MCF 10A (cell line): ENCODE measurements at regions not wholly inside any gene's neighbourhood (a gene's known extent, or its start where the extent isn't known, plus 50 kb on each side); places are given as distances from the start of the nearest gene placed in this dataset.

Experiments used
- BruUV-seq: library from RNA; stranded (reverse); fragments of 400-500 nt; replicated peaks from 2 replicates; lab custom pipeline; 2021; lab: Mats Ljungman, UMichigan
- CTCF ChIA-PET: fragments of 300-600 bp; sonication (Branson Sonifier 250); formaldehyde crosslinking; extraction: SDS; loops from one replicate; lab custom pipeline; 2021; ENCODE audit warnings: antibody characterized with exemption, inconsistent platforms; lab: Yijun Ruan, JAX
- POLR2A ChIA-PET: fragments of 300-600, 350-650 bp; sonication (Branson Sonifier 250); formaldehyde crosslinking; extraction: SDS; loops from one replicate; lab custom pipeline; 2020; ENCODE audit warnings: antibody characterized with exemption, inconsistent platforms; lab: Yijun Ruan, JAX
- DNase-seq: peaks from one replicate; pipeline ENCODE4 v3.0.0-alpha.2; 2018; ENCODE audit not compliant: unreplicated experiment
- H3K27ac Mint-ChIP-seq: one replicate; pipeline ENCODE4 v1.8.0; 2022; ENCODE audit warnings: mild to moderate bottlenecking, low read depth, mixed read lengths; ENCODE audit not compliant: unreplicated experiment
- H3K27me3 Mint-ChIP-seq: one replicate; pipeline ENCODE4 v1.8.0; 2022; ENCODE audit warnings: mixed read lengths; ENCODE audit not compliant: insufficient read depth, unreplicated experiment
- H3K36me3 Mint-ChIP-seq: one replicate; pipeline ENCODE4 v1.8.0; 2022; ENCODE audit warnings: mild to moderate bottlenecking, moderate library complexity, mixed read lengths; ENCODE audit not compliant: insufficient read depth, unreplicated experiment
- H3K4me1 Mint-ChIP-seq: one replicate; pipeline ENCODE4 v1.8.0; 2022; ENCODE audit warnings: mixed read lengths; ENCODE audit not compliant: insufficient read depth, unreplicated experiment
- H3K4me3 Mint-ChIP-seq: one replicate; pipeline ENCODE4 v1.8.0; 2022; ENCODE audit warnings: mild to moderate bottlenecking, moderate library complexity, mixed read lengths; ENCODE audit not compliant: unreplicated experiment
- H3K9me3 Mint-ChIP-seq: one replicate; pipeline ENCODE4 v1.8.0; 2022; ENCODE audit warnings: mixed read lengths; ENCODE audit not compliant: unreplicated experiment
- CTCF ChIP-seq: fragments of 200-600 bp; IDR thresholded peaks from one replicate; pipeline ENCODE4 v1.8.0; 2022; ENCODE audit warnings: antibody characterized with exemption, mild to moderate bottlenecking; ENCODE audit not compliant: unreplicated experiment
- intact Hi-C: fragments of 100-400 bp; cut with micrococcal nuclease; formaldehyde crosslinking; loops from 2 replicates; pipeline ENCODE4 v1.14.1; 2022

GRCh38 chr3:64939309-64939708 lies 251.5 kb upstream of the ADAMTS9 start:
- TF ChIP-seq CTCF, result no peak
- intact Hi-C loops, result no loop called here
- Mint-ChIP-seq H3K27me3 (no peaks in the 10 kb centered on the region), H3K36me3 (no peaks in the 10 kb centered on the region), H3K9me3 (no peaks in the 10 kb centered on the region), H3K4me3 (no peak overlapping the region), H3K27ac (no peak overlapping the region), H3K4me1 (peaks cover 13% of the 10 kb centered on the region)
- no TSS peak for BruUV-seq
- no peak for DNase-seq
- ChIA-PET CTCF (no interaction called here), POLR2A (no interaction called here)

GRCh38 chr3:64936556-64936955 lies 248.8 kb upstream of the ADAMTS9 start:
- Mint-ChIP-seq H3K4me3 (no peak overlapping the region), H3K9me3 (peaks cover 8% of the 10 kb centered on the region), H3K27ac (no peak overlapping the region), H3K27me3 (no peaks in the 10 kb centered on the region), H3K4me1 (peaks cover 13% of the 10 kb centered on the region), H3K36me3 (no peaks in the 10 kb centered on the region)
- POLR2A ChIA-PET, result no interaction called here
- DNase-seq, result no peak
- CTCF ChIA-PET, result interaction anchor here (0.7 kb wide), 1 partner anchor 524 kb away, joined by 3 read pairs; no protein-coding TSS in a partner anchor
- TF ChIP-seq CTCF, result no peak
- intact Hi-C loops, result no loop called here
- no TSS peak for BruUV-seq

GRCh38 chr3:64935971-64936370 lies 248.2 kb upstream of the ADAMTS9 start:
- intact Hi-C loops, result no loop called here
- no TSS peak for BruUV-seq
- Mint-ChIP-seq H3K27me3 (no peaks in the 10 kb centered on the region), H3K9me3 (peaks cover 8% of the 10 kb centered on the region), H3K36me3 (no peaks in the 10 kb centered on the region), H3K27ac (no peak overlapping the region), H3K4me1 (peaks cover 13% of the 10 kb centered on the region), H3K4me3 (no peak overlapping the region)
- DNase-seq, result peak; percentile 48
- ChIA-PET POLR2A (interaction anchor here (0.5 to 1.5 kb wide), 2 partner anchors 170 to 191 kb away, joined by 3 read pairs; no protein-coding TSS in a partner anchor), CTCF (interaction anchor here (0.6 kb wide), 1 partner anchor 27 kb away, joined by 3 read pairs; no protein-coding TSS in a partner anchor)
- no peak for TF ChIP-seq CTCF

- BruUV-seq, result no TSS peak
- Mint-ChIP-seq H3K4me1 (peaks cover 13% of the 10 kb centered on the region), H3K36me3 (no peaks in the 10 kb centered on the region), H3K4me3 (no peak overlapping the region), H3K9me3 (peaks cover 8% of the 10 kb centered on the region), H3K27ac (no peak overlapping the region), H3K27me3 (no peaks in the 10 kb centered on the region)
- CTCF ChIA-PET, result no interaction called here
- DNase-seq, result peak; percentile 14
- POLR2A ChIA-PET, result no interaction called here
- no peak for TF ChIP-seq CTCF
- intact Hi-C loops, result no loop called here
These were observed 245.0 kb upstream of the ADAMTS9 start for GRCh38 chr3:64932666-64933342.
